HUES48 (cell line): ENCODE measurements at regions not wholly inside any gene's neighbourhood (a gene's known extent, or its start where the extent isn't known, plus 50 kb on each side); places are given as distances from the start of the nearest gene placed in this dataset.

Source experiments
- H3K27ac ChIP-seq: one replicate; pipeline ENCODE4 v1.7.0; 2013; ENCODE audit warnings: low read depth, low read length, inconsistent platforms
- H3K27me3 ChIP-seq: 2 replicates; pipeline ENCODE4 v1.6.1; 2013; ENCODE audit warnings: mild to moderate bottlenecking, low read length; ENCODE audit not compliant: control insufficient read depth, insufficient read depth
- H3K36me3 ChIP-seq: 2 replicates; pipeline ENCODE4 v1.6.1; 2013; ENCODE audit warnings: low read length; ENCODE audit not compliant: control insufficient read depth, insufficient read depth
- H3K4me1 ChIP-seq: 2 replicates; pipeline ENCODE4 v1.6.1; 2013; ENCODE audit warnings: mild to moderate bottlenecking, low read length; ENCODE audit not compliant: control insufficient read depth, insufficient read depth
- H3K4me3 ChIP-seq: 2 replicates; pipeline ENCODE4 v1.5.1; 2013; ENCODE audit warnings: mild to moderate bottlenecking, low read depth, low read length
- H3K9ac ChIP-seq: 2 replicates; pipeline ENCODE4 v1.6.1; 2013; ENCODE audit warnings: mild to moderate bottlenecking, low read depth, low read length, moderate library complexity
- H3K9me3 ChIP-seq: 2 replicates; pipeline ENCODE4 v1.6.1; 2013; ENCODE audit warnings: low read length; ENCODE audit not compliant: control insufficient read depth, insufficient read depth

DNA sequence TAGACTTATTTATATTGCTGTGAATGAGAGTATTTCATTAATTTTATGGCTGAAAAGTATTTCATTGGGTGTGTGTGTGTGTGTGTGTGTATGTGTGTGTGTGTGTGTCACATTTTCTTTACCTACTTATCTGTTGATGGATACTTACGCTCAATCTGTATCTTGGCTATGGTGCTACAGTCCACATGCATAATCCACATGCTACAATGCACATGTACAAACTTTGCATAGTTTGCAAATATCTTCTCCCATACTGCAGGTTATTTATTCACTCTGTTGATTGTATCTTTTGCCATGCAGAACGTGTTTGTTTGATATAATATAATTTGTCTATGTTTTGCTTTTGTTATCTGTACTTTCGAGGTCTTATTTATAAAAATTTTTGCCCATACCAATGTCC is 167.8 kb downstream of the RAB28 start:
- Histone ChIP-seq H3K27me3 (no peaks in the 10 kb centered on the region), H3K9me3 (no peaks in the 10 kb centered on the region), H3K36me3 (no peaks in the 10 kb centered on the region), H3K4me1 (peaks cover 8% of the 10 kb centered on the region), H3K4me3 (no peak overlapping the region), H3K27ac (no peak overlapping the region), H3K9ac (no peak overlapping the region)

DNA sequence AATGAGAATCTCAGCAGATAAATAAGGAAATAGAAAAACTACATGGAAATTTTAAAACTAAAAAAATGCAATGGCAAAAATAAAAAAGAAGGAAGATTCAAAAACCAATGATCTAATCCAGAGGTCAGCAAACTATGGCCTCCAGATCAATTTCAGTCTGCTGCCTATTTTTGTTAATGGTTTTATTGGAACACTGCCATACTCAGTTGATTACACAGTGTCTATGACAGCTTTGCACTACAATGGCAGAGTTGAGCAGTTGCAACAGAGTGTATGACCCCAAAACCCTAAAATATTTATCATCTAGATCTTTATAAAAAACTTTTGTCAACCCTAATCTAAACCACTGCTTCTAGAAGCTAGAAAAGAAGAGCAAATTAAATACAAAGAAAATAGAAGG is 170.3 kb downstream of the RAB28 start:
- Histone ChIP-seq H3K9ac (no peak overlapping the region), H3K4me3 (no peak overlapping the region), H3K27me3 (no peaks in the 10 kb centered on the region), H3K9me3 (no peaks in the 10 kb centered on the region), H3K4me1 (peaks cover 14% of the 10 kb centered on the region), H3K27ac (no peak overlapping the region), H3K36me3 (no peaks in the 10 kb centered on the region)

DNA sequence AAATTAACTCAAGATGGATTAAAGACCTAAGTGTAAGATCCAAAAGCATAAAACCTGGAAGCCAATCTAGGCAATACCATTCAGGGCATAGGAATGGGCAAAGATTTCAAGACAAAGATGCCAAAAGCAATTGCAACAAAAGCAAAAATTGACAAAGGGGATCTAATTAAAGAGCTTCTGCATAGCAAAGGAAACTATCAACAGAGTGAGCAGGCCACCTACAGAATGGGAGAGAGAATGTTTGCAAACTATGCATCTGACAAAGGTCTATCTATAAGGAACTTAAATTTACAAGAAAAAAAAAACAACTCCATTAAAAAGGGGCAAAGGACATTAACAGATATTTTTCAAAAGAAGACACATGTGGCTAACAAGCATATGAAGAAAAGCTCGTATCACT is 171.9 kb downstream of the RAB28 start:
- H3K9ac ChIP-seq: no peak overlapping the region
- no peaks in the 10 kb centered on the region for H3K9me3 ChIP-seq
- no peak overlapping the region for H3K4me3 ChIP-seq
- H3K27ac ChIP-seq: no peak overlapping the region
- H3K27me3 ChIP-seq: no peaks in the 10 kb centered on the region
- H3K36me3 ChIP-seq: no peaks in the 10 kb centered on the region
- H3K4me1 ChIP-seq: peaks cover 21% of the 10 kb centered on the region

DNA sequence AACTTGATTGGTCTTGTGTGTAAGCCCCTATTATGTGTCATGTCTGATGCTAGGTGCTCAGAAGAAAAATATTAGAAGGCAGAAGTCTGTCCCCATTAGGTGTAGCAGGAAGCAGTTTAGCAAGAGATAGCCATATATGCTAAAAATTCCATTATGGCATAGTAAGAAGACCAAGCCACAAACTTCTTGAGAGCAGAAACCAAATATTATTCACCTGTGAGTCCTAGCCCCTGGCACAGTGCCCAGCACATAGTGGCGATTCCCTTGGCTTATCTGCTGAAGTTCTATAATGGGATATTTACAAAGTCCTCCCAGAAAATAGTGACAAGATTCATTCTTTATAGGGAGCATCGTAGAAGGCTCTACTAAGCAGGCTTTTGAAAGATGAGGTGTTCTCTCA is 174.4 kb downstream of the RAB28 start:
- Histone ChIP-seq H3K9me3 (no peaks in the 10 kb centered on the region), H3K27me3 (no peaks in the 10 kb centered on the region), H3K4me3 (no peak overlapping the region), H3K4me1 (peaks cover 21% of the 10 kb centered on the region), H3K9ac (no peak overlapping the region), H3K36me3 (no peaks in the 10 kb centered on the region), H3K27ac (no peak overlapping the region)

DNA sequence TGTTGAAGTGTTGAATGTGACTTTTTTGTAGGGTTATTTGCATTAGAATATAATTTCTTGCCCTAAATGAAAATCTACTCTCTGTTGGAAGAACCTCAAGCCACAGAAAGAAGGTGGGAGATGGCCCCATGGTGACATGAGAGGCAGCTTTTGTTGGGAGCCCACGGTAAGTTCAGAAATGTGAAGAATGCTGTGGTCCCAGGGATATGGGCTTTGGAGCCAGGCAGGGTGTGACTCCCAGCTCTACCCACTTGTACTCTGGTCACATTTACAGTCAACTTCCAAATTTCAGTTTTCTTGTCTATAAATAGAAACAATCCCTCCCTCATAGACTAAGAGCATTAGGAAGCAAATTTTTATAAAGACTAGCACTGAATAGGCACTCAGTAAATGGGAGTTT is 177.8 kb downstream of the RAB28 start:
- Histone ChIP-seq H3K9ac (no peak overlapping the region), H3K4me3 (no peak overlapping the region), H3K4me1 (peaks cover 13% of the 10 kb centered on the region; the same call in 1 of the 2 replicates), H3K27ac (no peak overlapping the region), H3K9me3 (no peaks in the 10 kb centered on the region), H3K27me3 (no peaks in the 10 kb centered on the region), H3K36me3 (no peaks in the 10 kb centered on the region)

DNA sequence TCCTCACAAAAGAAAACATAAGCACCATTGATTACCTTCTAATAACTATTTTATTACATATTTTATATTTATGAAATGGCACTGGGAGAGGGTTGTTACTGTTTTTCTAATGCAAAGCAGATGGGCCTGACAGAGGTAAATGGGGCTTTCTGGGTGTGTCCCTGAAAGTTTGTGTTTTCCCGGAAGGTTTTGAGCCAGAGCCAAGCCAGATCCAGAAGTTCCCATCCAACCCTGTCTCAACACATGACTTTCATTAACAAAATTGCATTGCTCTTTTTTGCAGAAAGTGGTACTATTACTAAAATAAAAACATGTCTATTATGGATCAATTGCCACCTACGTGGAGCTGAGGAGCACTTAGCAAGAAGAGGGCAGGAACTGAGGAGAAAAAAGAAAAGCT is 181.3 kb downstream of the RAB28 start:
- no peak overlapping the region for H3K27ac ChIP-seq

DNA sequence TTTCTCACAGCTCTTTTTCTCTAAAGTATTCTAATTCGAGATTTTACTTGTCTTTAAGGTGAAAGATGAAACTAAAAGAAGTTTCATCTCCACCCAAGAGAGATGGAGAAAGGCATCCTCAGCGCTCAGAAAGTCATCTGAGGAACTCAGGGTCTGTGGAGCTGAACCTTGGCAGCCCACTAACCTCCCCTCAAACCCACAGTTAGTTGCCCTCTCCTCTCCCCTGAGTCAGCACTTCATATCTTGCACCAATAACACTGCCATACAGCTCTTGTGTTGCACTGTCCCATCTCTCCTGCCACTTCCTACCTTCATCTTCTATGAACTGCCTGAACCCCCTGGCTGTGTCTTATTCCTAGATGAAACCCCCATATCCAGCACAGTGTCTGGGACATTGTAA is 184.8 kb downstream of the RAB28 start:
- Histone ChIP-seq H3K9me3 (0 out of 2 replicates have a peak, but pooled peaks cover 8% of the 10 kb centered on the region), H3K27ac (no peak overlapping the region), H3K36me3 (no peaks in the 10 kb centered on the region), H3K27me3 (no peaks in the 10 kb centered on the region), H3K4me3 (no peak overlapping the region), H3K9ac (no peak overlapping the region), H3K4me1 (no peaks in the 10 kb centered on the region)

More for the DNA sequence above, 181.3 kb downstream of the RAB28 start:
- Histone ChIP-seq H3K9me3 (no peaks in the 10 kb centered on the region), H3K9ac (no peak overlapping the region), H3K27me3 (no peaks in the 10 kb centered on the region), H3K4me3 (no peak overlapping the region), H3K36me3 (no peaks in the 10 kb centered on the region), H3K4me1 (0 out of 2 replicates have a peak, but pooled peaks cover 6% of the 10 kb centered on the region)

DNA sequence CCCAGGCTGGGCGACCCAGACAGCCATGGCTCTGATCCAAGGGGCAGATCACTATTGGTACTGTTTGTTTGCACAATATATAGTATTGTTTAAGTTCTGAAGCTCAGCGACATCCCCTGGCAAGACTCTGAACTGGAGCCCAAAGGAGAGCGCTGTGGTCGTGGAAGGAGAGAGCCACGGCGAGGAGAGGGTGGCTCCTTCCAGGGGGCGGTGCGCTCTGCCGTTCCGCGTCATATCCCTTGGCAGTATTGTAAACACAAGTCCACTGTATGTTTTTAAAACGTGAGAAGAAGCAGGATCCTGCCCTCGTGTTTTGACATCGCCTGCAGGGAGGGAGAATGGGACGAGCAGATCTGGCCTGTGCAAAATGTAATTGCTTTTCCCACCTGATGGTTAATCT is 185.5 kb downstream of the RAB28 start:
- Histone ChIP-seq H3K27me3 (no peaks in the 10 kb centered on the region), H3K9me3 (0 out of 2 replicates have a peak, but pooled peaks cover 8% of the 10 kb centered on the region), H3K27ac (no peak overlapping the region), H3K36me3 (no peaks in the 10 kb centered on the region), H3K9ac (no peak overlapping the region), H3K4me1 (no peaks in the 10 kb centered on the region), H3K4me3 (no peak overlapping the region)

DNA sequence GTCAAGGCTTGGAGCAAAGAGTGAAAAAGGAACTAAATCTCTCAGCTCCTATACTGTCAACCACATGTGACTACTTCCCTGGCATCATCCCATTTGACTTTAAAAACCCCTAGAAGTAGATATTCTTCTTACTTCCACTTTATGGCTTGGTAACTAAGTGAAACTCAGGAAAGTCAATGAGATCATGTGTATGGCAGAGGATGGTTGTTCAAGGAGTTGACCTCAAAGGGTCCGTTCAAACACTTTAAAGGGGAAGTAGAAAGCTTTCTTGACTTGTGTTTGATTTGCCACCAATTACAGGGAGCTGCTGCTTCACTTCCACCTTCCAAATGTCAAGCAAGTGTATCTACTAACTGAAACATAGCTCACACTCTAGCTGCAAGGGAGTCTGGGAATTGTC is 187.2 kb downstream of the RAB28 start:
- no peaks in the 10 kb centered on the region for H3K4me1 ChIP-seq
- 0 out of 2 replicates have a peak, but pooled peaks cover 8% of the 10 kb centered on the region for H3K9me3 ChIP-seq
- no peaks in the 10 kb centered on the region for H3K36me3 ChIP-seq
- no peak overlapping the region for H3K27ac ChIP-seq
- H3K27me3 ChIP-seq: no peaks in the 10 kb centered on the region
- no peak overlapping the region for H3K4me3 ChIP-seq
- H3K9ac ChIP-seq: no peak overlapping the region

DNA sequence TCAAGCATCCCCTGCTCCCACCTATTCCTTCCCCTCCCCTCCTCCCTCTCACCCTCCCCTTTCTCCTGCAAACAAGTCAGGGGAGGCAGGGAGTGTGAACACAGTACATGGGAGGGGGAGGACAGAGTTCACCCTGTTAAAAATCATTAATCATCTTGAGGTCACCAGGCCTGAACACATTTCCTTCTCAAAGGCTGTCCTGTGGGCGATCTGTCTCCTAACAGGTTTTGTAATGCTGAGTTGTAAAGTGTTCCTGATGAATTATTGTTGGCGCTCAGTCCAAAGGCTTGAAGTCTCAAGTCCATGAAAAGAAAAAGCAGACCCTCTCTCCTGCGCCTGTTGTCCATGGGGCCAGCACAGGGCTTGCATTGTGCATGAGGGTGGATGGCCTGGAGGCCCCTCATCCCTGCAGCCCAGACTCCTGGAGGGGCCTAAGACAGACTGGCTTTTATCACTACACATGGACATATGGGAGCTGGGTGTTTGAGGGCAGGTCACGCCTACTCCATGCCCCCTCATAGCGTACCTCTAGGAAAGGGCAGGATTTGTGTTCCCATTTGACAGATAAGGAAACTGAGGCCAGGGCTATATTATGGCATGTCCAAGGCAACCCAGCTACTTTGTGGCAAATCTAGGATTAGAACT is 189.1 kb downstream of the RAB28 start:
- Histone ChIP-seq H3K9me3 (0 out of 2 replicates have a peak, but pooled peaks cover 8% of the 10 kb centered on the region), H3K36me3 (no peaks in the 10 kb centered on the region), H3K9ac (no peak overlapping the region), H3K4me1 (no peaks in the 10 kb centered on the region), H3K27me3 (no peaks in the 10 kb centered on the region), H3K4me3 (no peak overlapping the region), H3K27ac (no peak overlapping the region)

DNA sequence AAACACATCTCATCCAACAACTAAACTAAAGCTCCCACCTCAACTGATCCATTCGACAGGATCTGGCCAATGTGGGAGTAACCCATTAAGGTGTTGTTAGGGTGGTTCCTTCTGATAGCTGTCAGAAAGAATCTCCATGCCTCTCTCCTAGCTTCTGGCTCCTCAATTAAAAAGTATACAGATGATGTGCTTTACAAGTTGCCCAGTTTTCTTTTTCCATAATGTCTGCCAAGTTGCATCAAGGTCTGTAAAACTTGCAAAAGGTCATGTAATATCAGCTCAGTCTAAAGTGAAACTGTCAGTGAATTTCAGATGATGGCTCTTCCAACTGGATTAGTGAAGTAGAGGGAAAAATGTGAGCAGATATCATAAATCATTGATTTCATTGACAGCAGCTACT is 191.8 kb downstream of the RAB28 start:
- Histone ChIP-seq H3K4me3 (no peak overlapping the region), H3K27me3 (no peaks in the 10 kb centered on the region), H3K9ac (no peak overlapping the region)

More for the DNA sequence above, 191.8 kb downstream of the RAB28 start:
- H3K9me3 ChIP-seq: 0 out of 2 replicates have a peak, but pooled peaks cover 8% of the 10 kb centered on the region
- no peaks in the 10 kb centered on the region for H3K4me1 ChIP-seq
- no peaks in the 10 kb centered on the region for H3K36me3 ChIP-seq
- H3K27ac ChIP-seq: no peak overlapping the region
